KMS-11 (cell line): ENCODE measurements at regions not wholly inside any gene's neighbourhood (a gene's known extent, or its start where the extent isn't known, plus 50 kb on each side); places are given as distances from the start of the nearest gene placed in this dataset.

Experiments
- H2AFZ ChIP-seq: fragments of 200-600 bp; sonication (generic); 2 replicates; pipeline ENCODE4 v1.6.1; 2016; ENCODE audit warnings: antibody characterized with exemption, mixed run types, low read depth
- H3K27ac ChIP-seq: fragments of 200-600 bp; sonication (generic); 2 replicates; pipeline ENCODE4 v1.6.1; 2016; ENCODE audit warnings: mild to moderate bottlenecking, mixed run types
- H3K27me3 ChIP-seq: fragments of 200-600 bp; sonication (generic); 2 replicates; pipeline ENCODE4 v1.6.1; 2017; ENCODE audit warnings: mild to moderate bottlenecking, low read depth, mixed run types, moderate library complexity; ENCODE audit not compliant: insufficient read depth
- H3K36me3 ChIP-seq: fragments of 200-600 bp; sonication (generic); 2 replicates; pipeline ENCODE4 v1.6.1; 2017; ENCODE audit warnings: mild to moderate bottlenecking, mixed run types; ENCODE audit not compliant: insufficient read depth
- H3K4me1 ChIP-seq: fragments of 200-600 bp; sonication (generic); 2 replicates; pipeline ENCODE4 v1.6.1; 2016; ENCODE audit warnings: mild to moderate bottlenecking, low read depth, mixed run types; ENCODE audit not compliant: poor library complexity, severe bottlenecking
- H3K4me2 ChIP-seq: fragments of 200-600 bp; sonication (generic); 2 replicates; pipeline ENCODE4 v1.7.0; 2016; ENCODE audit warnings: mild to moderate bottlenecking, mixed run types
- H3K4me3 ChIP-seq: fragments of 200-600 bp; sonication (generic); IDR thresholded peaks from 2 replicates; pipeline ENCODE4 v1.6.1; 2017; ENCODE audit warnings: low read depth, low read length, mixed read lengths; ENCODE audit not compliant: insufficient read depth
- H3K79me2 ChIP-seq: fragments of 200-600 bp; sonication (generic); 2 replicates; pipeline ENCODE4 v1.6.1; 2016; ENCODE audit warnings: low read depth, mixed run types; ENCODE audit not compliant: insufficient read depth
- H3K9ac ChIP-seq: fragments of 200-600 bp; sonication (generic); 2 replicates; pipeline ENCODE4 v1.6.1; 2016; ENCODE audit warnings: mild to moderate bottlenecking, mixed run types
- H4K20me1 ChIP-seq: fragments of 200-600 bp; sonication (generic); 2 replicates; pipeline ENCODE4 v1.6.1; 2016; ENCODE audit warnings: mild to moderate bottlenecking, mixed run types; ENCODE audit not compliant: insufficient read depth
- TF ChIP-seq, protein P1 (sequence below): fragments of 200-600 bp; sonication (generic); conservative IDR thresholded peaks from 2 replicates; pipeline ENCODE4 v1.6.1; 2017; ENCODE audit warnings: low read depth, mild to moderate bottlenecking, antibody characterized with exemption, low read length, moderate library complexity, mixed read lengths

DNA sequence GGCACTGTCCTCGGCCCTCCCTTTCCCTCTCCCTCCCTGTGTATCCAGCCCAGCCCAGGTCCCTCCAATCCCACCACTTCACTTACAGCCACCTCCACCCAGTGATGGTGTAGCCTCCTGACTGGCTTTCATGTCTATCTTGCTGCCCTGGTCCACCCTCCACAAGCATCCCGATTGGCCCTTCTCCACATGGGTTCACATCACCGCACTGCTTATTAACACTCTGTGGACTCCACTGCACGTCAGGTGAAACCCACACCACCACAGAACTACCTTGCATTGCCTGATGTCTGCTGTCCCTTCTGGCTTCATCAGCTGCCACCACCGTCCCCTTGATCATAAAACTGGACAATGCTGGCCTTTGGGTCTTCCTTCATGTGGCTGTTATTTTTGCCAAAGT lies 220.4 kb upstream of the ARID1B start:
- H3K36me3 ChIP-seq: no peaks in the 10 kb centered on the region
- no peaks in the 10 kb centered on the region for H3K79me2 ChIP-seq
- H3K4me1 ChIP-seq: no peaks in the 10 kb centered on the region
- no peak overlapping the region for H3K27ac ChIP-seq
- no peak overlapping the region for H2AFZ ChIP-seq
- TF ChIP-seq, protein P1, sequence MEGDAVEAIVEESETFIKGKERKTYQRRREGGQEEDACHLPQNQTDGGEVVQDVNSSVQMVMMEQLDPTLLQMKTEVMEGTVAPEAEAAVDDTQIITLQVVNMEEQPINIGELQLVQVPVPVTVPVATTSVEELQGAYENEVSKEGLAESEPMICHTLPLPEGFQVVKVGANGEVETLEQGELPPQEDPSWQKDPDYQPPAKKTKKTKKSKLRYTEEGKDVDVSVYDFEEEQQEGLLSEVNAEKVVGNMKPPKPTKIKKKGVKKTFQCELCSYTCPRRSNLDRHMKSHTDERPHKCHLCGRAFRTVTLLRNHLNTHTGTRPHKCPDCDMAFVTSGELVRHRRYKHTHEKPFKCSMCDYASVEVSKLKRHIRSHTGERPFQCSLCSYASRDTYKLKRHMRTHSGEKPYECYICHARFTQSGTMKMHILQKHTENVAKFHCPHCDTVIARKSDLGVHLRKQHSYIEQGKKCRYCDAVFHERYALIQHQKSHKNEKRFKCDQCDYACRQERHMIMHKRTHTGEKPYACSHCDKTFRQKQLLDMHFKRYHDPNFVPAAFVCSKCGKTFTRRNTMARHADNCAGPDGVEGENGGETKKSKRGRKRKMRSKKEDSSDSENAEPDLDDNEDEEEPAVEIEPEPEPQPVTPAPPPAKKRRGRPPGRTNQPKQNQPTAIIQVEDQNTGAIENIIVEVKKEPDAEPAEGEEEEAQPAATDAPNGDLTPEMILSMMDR: no peak
- H4K20me1 ChIP-seq: no peaks in the 10 kb centered on the region
- no peaks in the 10 kb centered on the region for H3K27me3 ChIP-seq
- no peak overlapping the region for H3K4me2 ChIP-seq
- no peak overlapping the region for H3K9ac ChIP-seq
- H3K4me3 ChIP-seq: no peak overlapping the region

DNA sequence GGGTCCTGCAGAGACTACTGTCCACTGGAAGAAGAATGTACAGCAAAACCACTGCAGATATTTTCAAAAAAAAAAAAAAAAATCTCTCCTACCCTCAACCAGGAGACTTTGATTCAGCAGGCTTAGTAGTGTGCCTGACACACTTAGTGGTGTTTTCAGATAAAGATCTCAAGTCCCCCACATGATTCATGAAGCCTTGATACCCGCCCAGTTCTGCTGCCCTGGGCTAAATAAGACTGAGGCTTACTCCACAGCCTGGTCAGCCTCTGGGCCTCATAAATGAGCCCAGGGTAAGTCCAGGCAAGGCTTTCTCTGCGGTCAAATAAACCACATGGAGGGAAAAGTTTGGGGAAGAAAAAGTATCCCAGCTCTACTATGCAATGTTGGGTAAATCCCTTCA lies 222.1 kb upstream of the ARID1B start:
- no peak overlapping the region for H3K4me3 ChIP-seq
- H3K36me3 ChIP-seq: no peaks in the 10 kb centered on the region
- no peaks in the 10 kb centered on the region for H4K20me1 ChIP-seq
- no peak overlapping the region for H3K4me2 ChIP-seq
- TF ChIP-seq, protein P1: no peak
- H3K27me3 ChIP-seq: no peaks in the 10 kb centered on the region
- H3K4me1 ChIP-seq: no peaks in the 10 kb centered on the region
- no peaks in the 10 kb centered on the region for H3K79me2 ChIP-seq
- H2AFZ ChIP-seq: no peak overlapping the region
- H3K9ac ChIP-seq: no peak overlapping the region
- no peak overlapping the region for H3K27ac ChIP-seq

DNA sequence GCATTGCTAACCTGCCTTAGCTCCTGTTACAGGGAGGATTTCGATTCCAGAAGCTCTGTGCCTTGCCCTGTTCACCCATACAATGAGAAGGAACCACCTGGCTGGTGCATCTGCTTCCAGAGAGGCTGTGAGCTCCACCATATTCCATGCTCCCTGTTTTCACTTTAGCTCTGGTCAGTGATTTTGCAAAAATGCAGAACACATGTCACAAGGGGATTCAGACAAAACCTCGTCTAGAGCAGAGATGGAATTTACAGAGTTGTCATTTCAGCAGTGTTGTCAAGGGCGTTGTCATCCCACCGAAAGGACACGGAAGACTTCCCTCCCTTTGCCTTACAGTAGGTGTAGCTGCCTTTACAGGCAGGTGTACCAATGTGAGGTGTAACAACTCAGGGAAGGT lies 223.0 kb upstream of the ARID1B start:
- no peaks in the 10 kb centered on the region for H3K27me3 ChIP-seq
- H3K9ac ChIP-seq: no peak overlapping the region
- H3K4me3 ChIP-seq: no peak overlapping the region
- TF ChIP-seq, protein P1: no peak
- no peaks in the 10 kb centered on the region for H4K20me1 ChIP-seq
- no peak overlapping the region for H3K4me2 ChIP-seq
- H2AFZ ChIP-seq: no peak overlapping the region
- no peak overlapping the region for H3K27ac ChIP-seq
- H3K79me2 ChIP-seq: no peaks in the 10 kb centered on the region
- no peaks in the 10 kb centered on the region for H3K4me1 ChIP-seq
- no peaks in the 10 kb centered on the region for H3K36me3 ChIP-seq

DNA sequence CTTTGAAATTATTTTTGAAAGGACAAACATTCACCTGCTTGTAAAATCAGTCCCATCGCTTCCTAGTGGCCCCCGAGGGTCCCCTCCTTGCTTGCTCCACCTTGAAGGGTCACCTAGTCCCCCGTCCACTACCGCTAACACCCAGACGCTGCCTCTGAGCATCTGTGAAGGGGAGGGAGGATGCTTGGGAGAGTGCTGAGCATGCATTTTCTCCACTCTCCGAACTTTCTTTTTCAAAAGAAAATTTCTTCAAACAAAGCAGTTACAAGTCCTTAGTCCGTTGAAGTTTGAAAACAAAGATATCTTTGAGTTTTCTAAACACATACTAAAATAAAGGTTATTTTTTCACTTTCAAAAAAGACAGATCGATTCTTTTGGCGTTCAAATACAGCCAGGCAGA lies 224.3 kb upstream of the ARID1B start:
- no peaks in the 10 kb centered on the region for H4K20me1 ChIP-seq
- H3K36me3 ChIP-seq: no peaks in the 10 kb centered on the region
- no peak overlapping the region for H3K27ac ChIP-seq
- H3K79me2 ChIP-seq: no peaks in the 10 kb centered on the region
- no peak overlapping the region for H3K4me2 ChIP-seq
- H2AFZ ChIP-seq: no peak overlapping the region
- no peak overlapping the region for H3K4me3 ChIP-seq
- no peak overlapping the region for H3K9ac ChIP-seq
- no peaks in the 10 kb centered on the region for H3K4me1 ChIP-seq
- no peaks in the 10 kb centered on the region for H3K27me3 ChIP-seq
- TF ChIP-seq, protein P1: no peak

DNA sequence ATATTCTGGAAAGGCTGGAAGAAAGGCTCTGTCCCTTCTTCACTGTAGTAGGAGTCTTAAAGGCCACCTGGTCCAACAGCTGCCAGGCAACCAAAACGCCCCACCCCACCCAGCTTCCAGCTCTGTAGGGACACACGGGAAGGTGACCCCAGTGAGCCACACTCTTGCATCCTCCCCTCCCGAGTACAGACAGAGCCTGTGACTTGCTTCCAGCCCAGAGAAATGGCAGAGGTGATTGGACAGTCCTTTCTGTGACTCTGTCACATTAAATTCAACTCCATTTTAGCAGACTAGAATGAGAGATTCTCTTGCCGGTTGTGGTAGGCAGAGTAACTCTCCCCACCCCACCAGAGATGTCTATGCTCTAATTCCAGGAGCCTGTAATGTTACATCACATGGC lies 226.2 kb upstream of the ARID1B start:
- H3K4me3 ChIP-seq: no peak overlapping the region
- no peaks in the 10 kb centered on the region for H3K79me2 ChIP-seq
- H3K9ac ChIP-seq: no peak overlapping the region
- no peak overlapping the region for H2AFZ ChIP-seq
- no peaks in the 10 kb centered on the region for H3K36me3 ChIP-seq
- no peak overlapping the region for H3K27ac ChIP-seq
- no peaks in the 10 kb centered on the region for H3K4me1 ChIP-seq
- no peak overlapping the region for H3K4me2 ChIP-seq
- no peaks in the 10 kb centered on the region for H3K27me3 ChIP-seq
- TF ChIP-seq, protein P1: no peak
- no peaks in the 10 kb centered on the region for H4K20me1 ChIP-seq
